ENCODE measurements at regions not wholly inside any gene's neighbourhood (a gene's known extent, or its start where the extent isn't known, plus 50 kb on each side); places are given as distances from the start of the nearest gene placed in this dataset.

DNA sequence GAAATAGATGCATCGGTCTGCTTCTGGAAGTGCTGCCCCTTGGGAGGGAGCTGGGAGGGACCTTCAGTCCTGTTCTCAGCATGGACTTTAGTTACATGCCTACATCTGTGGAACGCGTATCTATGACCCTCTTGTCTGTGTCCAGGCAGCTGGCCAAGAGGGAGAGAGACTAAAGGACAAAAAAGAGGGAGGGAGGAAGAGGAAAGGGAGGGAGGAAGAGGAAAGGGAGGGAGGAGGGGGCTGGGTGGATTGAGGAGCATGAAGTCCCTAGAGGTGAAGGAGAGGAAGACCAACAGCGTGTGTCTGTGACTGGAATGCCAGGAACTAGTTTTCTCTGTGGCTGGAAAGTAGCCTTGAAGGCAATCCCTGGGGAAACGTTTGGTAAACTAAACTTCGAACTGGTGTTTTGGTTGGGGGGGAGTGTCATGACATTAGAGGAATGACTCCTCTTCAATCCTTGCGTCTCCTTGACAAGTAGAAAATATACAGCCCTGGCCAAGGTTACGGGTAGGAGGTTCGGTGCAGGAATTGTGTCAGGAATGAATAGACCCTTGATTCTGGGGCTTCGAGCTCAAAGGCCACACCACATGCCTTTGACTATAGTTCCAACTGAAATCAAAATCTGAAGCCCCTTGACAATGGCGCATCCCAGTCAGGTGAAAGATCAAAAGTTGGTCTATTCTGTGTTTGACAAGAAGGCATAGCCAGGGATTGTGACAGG, 52.0 kb upstream of the PLEKHG1 start (continued):
- TF ChIP-seq TCF7 (IDR thresholded peaks at IDR 0.05; ENCODE audit: low read depth), result no peak
- TF ChIP-seq ZSCAN21 (CRISPR knock-in tag; IDR thresholded peaks at IDR 0.05; ENCODE audit: borderline replicate concordance), result no peak
- no peak for TF ChIP-seq ZNF484 (CRISPR knock-in tag; IDR thresholded peaks at IDR 0.05; ENCODE audit: borderline replicate concordance, low read depth)
- no peak for TF ChIP-seq RFX1 (IDR thresholded peaks at IDR 0.05)
- 0 out of 2 replicates have a peak, but pooled peaks have one; percentile 13 for TF ChIP-seq FOXK2 (IDR thresholded peaks at IDR 0.05)
- no peak for TF ChIP-seq TEAD2 (CRISPR knock-in tag; IDR thresholded peaks at IDR 0.05)
- no peak for TF ChIP-seq ZNF3 (CRISPR knock-in tag; IDR thresholded peaks at IDR 0.05)
- TF ChIP-seq ZNF317 (CRISPR knock-in tag; IDR thresholded peaks at IDR 0.05), result peak; percentile 61; the same call in 1 of the 2 replicates
- no peak for TF ChIP-seq ATF4 (CRISPR knock-in tag; IDR thresholded peaks at IDR 0.05)
- 0 out of 2 replicates have a peak, but pooled peaks have one; percentile 16 for TF ChIP-seq ZFY (CRISPR knock-in tag; IDR thresholded peaks at IDR 0.05)
- peak; percentile 57; the same call in 1 of the 2 replicates for TF ChIP-seq ATF7-NPFF (CRISPR knock-in tag; IDR thresholded peaks at IDR 0.05; ENCODE audit: low read depth)
- TF ChIP-seq ZNF720 (CRISPR knock-in tag; IDR thresholded peaks at IDR 0.05), result no peak
- TF ChIP-seq JUNB (CRISPR knock-in tag; IDR thresholded peaks at IDR 0.05; ENCODE audit: borderline replicate concordance), result no peak
- TF ChIP-seq ONECUT2 (CRISPR knock-in tag; IDR thresholded peaks at IDR 0.05), result no peak
- TF ChIP-seq ZNF18 (CRISPR knock-in tag; IDR thresholded peaks at IDR 0.05; ENCODE audit: insufficient replicate concordance), result no peak
- TF ChIP-seq ZNF558 (CRISPR knock-in tag; IDR thresholded peaks at IDR 0.05; ENCODE audit: borderline replicate concordance), result no peak
- no peak for TF ChIP-seq CHD2 (IDR thresholded peaks at IDR 0.05; ENCODE audit: low read depth, low read length)
- TF ChIP-seq CBX5 (CRISPR knock-in tag; IDR thresholded peaks at IDR 0.05; ENCODE audit: borderline replicate concordance), result no peak
- TF ChIP-seq ZNF615 (CRISPR knock-in tag; IDR thresholded peaks at IDR 0.05; ENCODE audit: borderline replicate concordance), result no peak
- TF ChIP-seq, protein P1, sequence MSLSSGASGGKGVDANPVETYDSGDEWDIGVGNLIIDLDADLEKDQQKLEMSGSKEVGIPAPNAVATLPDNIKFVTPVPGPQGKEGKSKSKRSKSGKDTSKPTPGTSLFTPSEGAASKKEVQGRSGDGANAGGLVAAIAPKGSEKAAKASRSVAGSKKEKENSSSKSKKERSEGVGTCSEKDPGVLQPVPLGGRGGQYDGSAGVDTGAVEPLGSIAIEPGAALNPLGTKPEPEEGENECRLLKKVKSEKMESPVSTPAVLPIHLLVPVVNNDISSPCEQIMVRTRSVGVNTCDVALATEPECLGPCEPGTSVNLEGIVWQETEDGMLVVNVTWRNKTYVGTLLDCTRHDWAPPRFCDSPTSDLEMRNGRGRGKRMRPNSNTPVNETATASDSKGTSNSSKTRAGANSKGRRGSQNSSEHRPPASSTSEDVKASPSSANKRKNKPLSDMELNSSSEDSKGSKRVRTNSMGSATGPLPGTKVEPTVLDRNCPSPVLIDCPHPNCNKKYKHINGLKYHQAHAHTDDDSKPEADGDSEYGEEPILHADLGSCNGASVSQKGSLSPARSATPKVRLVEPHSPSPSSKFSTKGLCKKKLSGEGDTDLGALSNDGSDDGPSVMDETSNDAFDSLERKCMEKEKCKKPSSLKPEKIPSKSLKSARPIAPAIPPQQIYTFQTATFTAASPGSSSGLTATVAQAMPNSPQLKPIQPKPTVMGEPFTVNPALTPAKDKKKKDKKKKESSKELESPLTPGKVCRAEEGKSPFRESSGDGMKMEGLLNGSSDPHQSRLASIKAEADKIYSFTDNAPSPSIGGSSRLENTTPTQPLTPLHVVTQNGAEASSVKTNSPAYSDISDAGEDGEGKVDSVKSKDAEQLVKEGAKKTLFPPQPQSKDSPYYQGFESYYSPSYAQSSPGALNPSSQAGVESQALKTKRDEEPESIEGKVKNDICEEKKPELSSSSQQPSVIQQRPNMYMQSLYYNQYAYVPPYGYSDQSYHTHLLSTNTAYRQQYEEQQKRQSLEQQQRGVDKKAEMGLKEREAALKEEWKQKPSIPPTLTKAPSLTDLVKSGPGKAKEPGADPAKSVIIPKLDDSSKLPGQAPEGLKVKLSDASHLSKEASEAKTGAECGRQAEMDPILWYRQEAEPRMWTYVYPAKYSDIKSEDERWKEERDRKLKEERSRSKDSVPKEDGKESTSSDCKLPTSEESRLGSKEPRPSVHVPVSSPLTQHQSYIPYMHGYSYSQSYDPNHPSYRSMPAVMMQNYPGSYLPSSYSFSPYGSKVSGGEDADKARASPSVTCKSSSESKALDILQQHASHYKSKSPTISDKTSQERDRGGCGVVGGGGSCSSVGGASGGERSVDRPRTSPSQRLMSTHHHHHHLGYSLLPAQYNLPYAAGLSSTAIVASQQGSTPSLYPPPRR (CRISPR knock-in tag; IDR thresholded peaks at IDR 0.05; ENCODE audit: borderline replicate concordance), result peak; percentile 50
- TF ChIP-seq POGZ (CRISPR knock-in tag; IDR thresholded peaks at IDR 0.05), result peak; percentile 65
- TF ChIP-seq ZNF816 (CRISPR knock-in tag; IDR thresholded peaks at IDR 0.05; ENCODE audit: borderline replicate concordance), result no peak
- TF ChIP-seq ZNF543 (CRISPR knock-in tag; IDR thresholded peaks at IDR 0.05), result 0 out of 2 replicates have a peak, but pooled peaks have one; percentile 75

Measured in HepG2 (cell line).